ENCODE measurements at regions not wholly inside any gene's neighbourhood (a gene's known extent, or its start where the extent isn't known, plus 50 kb on each side); places are given as distances from the start of the nearest gene placed in this dataset.

DNA sequence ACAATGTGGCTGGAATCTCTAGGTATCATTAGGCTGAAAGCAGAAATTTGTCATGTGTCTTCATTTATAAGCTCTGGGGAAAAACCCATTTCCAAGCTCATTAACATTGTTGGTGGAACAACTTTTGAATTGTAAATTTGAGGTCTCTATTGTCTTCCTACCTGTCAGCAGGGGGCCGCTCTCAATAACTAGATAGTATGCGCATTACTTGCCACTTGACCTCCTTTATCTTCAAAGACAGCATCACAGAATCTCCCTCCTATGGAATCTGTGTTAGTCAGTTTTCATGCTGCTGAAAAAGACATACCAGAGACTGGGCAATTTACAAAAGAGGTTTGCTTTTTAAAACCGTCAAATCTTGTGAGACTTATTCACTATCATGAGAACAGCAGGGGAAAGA lies 223.1 kb downstream of the CALCRL start:
- Histone ChIP-seq H2BK5ac (ENCODE audit: insufficient read length, low read length) (no peak overlapping the region), H2BK20ac (ENCODE audit: low read depth, low read length, poor library complexity, severe bottlenecking) (no peak overlapping the region), H2BK120ac (ENCODE audit: low read depth, low read length, poor library complexity, severe bottlenecking) (no peak overlapping the region), H2AFZ (ENCODE audit: low read length) (no peak overlapping the region), H3K4me2 (ENCODE audit: insufficient read depth, insufficient read length, low read length) (no peak overlapping the region), H3K27me3 (ENCODE audit: insufficient read depth, low read length) (no peaks in the 10 kb centered on the region), H3K9ac (ENCODE audit: extremely low read depth, insufficient read length, low read length) (no peak overlapping the region), H3K9me3 (ENCODE audit: control insufficient read depth, low read depth, low read length) (peaks cover 16% of the 10 kb centered on the region), H2AK5ac (ENCODE audit: insufficient read length, low read length) (no peak overlapping the region), H3K27ac (ENCODE audit: insufficient read length, low read depth, low read length) (peak overlapping the region; percentile 77), H4K20me1 (ENCODE audit: control insufficient read depth, insufficient read depth, insufficient read length) (no peaks in the 10 kb centered on the region), H3K14ac (ENCODE audit: insufficient read depth, low read length) (no peak overlapping the region), H3K79me2 (ENCODE audit: insufficient read depth, low read length) (no peaks in the 10 kb centered on the region), H2BK12ac (ENCODE audit: insufficient read length, low read depth, low read length) (no peak overlapping the region), H4K91ac (ENCODE audit: insufficient read length, low read depth, low read length) (no peak overlapping the region), H3K56ac (ENCODE audit: insufficient read length, low read depth, low read length) (no peak overlapping the region), H3K23me2 (ENCODE audit: insufficient read length, low read depth, low read length, poor library complexity, severe bottlenecking) (no peaks in the 10 kb centered on the region), H4K8ac (replicated peaks; ENCODE audit: insufficient read length, low read depth, low read length) (no peak overlapping the region), H3K79me1 (ENCODE audit: insufficient read depth, low read depth, low read length, poor library complexity, severe bottlenecking) (no peaks in the 10 kb centered on the region), H3K18ac (ENCODE audit: insufficient read length, low read depth, low read length) (no peak overlapping the region), H3K4ac (ENCODE audit: low read depth, low read length) (no peak overlapping the region), H3T11ph (ENCODE audit: low read length) (no peak overlapping the region), H3K4me1 (ENCODE audit: insufficient read depth, low read length) (peaks cover 2% of the 10 kb centered on the region), H4K5ac (ENCODE audit: insufficient read length, low read depth, low read length) (no peak overlapping the region), H3K23ac (ENCODE audit: insufficient read length, low read depth, low read length) (no peak overlapping the region), H2BK15ac (ENCODE audit: low read depth, low read length) (no peak overlapping the region)
- TF ChIP-seq, protein P1, sequence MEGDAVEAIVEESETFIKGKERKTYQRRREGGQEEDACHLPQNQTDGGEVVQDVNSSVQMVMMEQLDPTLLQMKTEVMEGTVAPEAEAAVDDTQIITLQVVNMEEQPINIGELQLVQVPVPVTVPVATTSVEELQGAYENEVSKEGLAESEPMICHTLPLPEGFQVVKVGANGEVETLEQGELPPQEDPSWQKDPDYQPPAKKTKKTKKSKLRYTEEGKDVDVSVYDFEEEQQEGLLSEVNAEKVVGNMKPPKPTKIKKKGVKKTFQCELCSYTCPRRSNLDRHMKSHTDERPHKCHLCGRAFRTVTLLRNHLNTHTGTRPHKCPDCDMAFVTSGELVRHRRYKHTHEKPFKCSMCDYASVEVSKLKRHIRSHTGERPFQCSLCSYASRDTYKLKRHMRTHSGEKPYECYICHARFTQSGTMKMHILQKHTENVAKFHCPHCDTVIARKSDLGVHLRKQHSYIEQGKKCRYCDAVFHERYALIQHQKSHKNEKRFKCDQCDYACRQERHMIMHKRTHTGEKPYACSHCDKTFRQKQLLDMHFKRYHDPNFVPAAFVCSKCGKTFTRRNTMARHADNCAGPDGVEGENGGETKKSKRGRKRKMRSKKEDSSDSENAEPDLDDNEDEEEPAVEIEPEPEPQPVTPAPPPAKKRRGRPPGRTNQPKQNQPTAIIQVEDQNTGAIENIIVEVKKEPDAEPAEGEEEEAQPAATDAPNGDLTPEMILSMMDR (conservative IDR thresholded peaks at IDR 0.05), result no peak
- no CpG with 5 or more reads among the region's 3 CpGs for WGBS (ENCODE audit: extremely low coverage, insufficient read length, low lambda C conversion rate)
- Mint-ChIP-seq H3K4me1 (peaks cover 43% of the 10 kb centered on the region in 2 experiments), H3K36me3 (ENCODE audit: insufficient read depth in 1 of 3, low read depth in 3 of 3) (peaks cover 18 to 59% (median 42%) of the 10 kb centered on the region in 3 experiments), H3K27ac (peak overlapping the region; percentile 31 to 97 (median 97); a peak in 6 of 7 replicates), H3K9me3 (peaks cover 48 to 57% of the 10 kb centered on the region in 2 experiments), H3K4me3 (peak overlapping the region in 1 of 2 experiments; percentile 40; a peak in 2 of 5 replicates), H3K27me3 (ENCODE audit: low read depth) (no peaks in the 10 kb centered on the region)
- peak; percentile 63 for DNase-seq
